Neural progenitor cell (in vitro differentiated cells): ENCODE measurements at regions not wholly inside any gene's neighbourhood (a gene's known extent, or its start where the extent isn't known, plus 50 kb on each side); places are given as distances from the start of the nearest gene placed in this dataset.

Experiments
- CTCF ChIP-seq: fragments of 200-600 bp; sonication (generic); IDR thresholded peaks from 2 replicates; pipeline ENCODE4 v1.5.1; 2017; ENCODE audit warnings: antibody characterized with exemption, mild to moderate bottlenecking
- EZH2 ChIP-seq: fragments of 200-600 bp; sonication (generic); IDR thresholded peaks from 2 replicates; pipeline ENCODE4 v1.6.1; 2017; ENCODE audit warnings: antibody characterized with exemption, mild to moderate bottlenecking, moderate library complexity
- EZH2phosphoT487 ChIP-seq: fragments of 200-600 bp; sonication (generic); IDR thresholded peaks from 2 replicates; pipeline ENCODE4 v1.6.1; 2017; ENCODE audit warnings: antibody characterized with exemption

GRCh38 chr4:170656506-170656905, 566.8 kb upstream of the AADAT start:
- TF ChIP-seq CTCF = no peak
- no peak for TF ChIP-seq EZH2
- no peak for TF ChIP-seq EZH2phosphoT487
